ENCODE measurements at regions not wholly inside any gene's neighbourhood (a gene's known extent, or its start where the extent isn't known, plus 50 kb on each side); places are given as distances from the start of the nearest gene placed in this dataset.

GRCh38 chr15:47410247-47410646 is 307.1 kb upstream of the SEMA6D start:
- Histone ChIP-seq H3K4me1 (ENCODE audit: insufficient read depth, low read length, poor library complexity, severe bottlenecking) (peaks cover 69% of the 10 kb centered on the region), H3K27ac (ENCODE audit: low read depth, low read length, poor library complexity, severe bottlenecking) (peak overlapping the region; percentile 41), H3K36me3 (ENCODE audit: insufficient read depth, low read length, poor library complexity, severe bottlenecking) (no peaks in the 10 kb centered on the region), H3K4me3 (ENCODE audit: low read depth, low read length, poor library complexity, severe bottlenecking) (no peak overlapping the region), H3K9me3 (ENCODE audit: low read depth, low read length, poor library complexity, severe bottlenecking) (no peaks in the 10 kb centered on the region), H3K27me3 (replicated peaks; ENCODE audit: insufficient read depth, low read depth, low read length, poor library complexity) (no peaks in the 10 kb centered on the region)
- DNase-seq (ENCODE audit: low spot score): no peak
- ChIA-PET POLR2A (ENCODE audit: low non-redundant PET) (interaction anchor here (0.6 kb wide), 1 partner anchor 66 kb away, joined by 5 read pairs; no protein-coding TSS in a partner anchor), CTCF (interaction anchor here (0.7 kb wide), 1 partner anchor 26 kb away, joined by 4 read pairs; no protein-coding TSS in a partner anchor)
- TF ChIP-seq, protein P1, sequence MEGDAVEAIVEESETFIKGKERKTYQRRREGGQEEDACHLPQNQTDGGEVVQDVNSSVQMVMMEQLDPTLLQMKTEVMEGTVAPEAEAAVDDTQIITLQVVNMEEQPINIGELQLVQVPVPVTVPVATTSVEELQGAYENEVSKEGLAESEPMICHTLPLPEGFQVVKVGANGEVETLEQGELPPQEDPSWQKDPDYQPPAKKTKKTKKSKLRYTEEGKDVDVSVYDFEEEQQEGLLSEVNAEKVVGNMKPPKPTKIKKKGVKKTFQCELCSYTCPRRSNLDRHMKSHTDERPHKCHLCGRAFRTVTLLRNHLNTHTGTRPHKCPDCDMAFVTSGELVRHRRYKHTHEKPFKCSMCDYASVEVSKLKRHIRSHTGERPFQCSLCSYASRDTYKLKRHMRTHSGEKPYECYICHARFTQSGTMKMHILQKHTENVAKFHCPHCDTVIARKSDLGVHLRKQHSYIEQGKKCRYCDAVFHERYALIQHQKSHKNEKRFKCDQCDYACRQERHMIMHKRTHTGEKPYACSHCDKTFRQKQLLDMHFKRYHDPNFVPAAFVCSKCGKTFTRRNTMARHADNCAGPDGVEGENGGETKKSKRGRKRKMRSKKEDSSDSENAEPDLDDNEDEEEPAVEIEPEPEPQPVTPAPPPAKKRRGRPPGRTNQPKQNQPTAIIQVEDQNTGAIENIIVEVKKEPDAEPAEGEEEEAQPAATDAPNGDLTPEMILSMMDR (conservative IDR thresholded peaks at IDR 0.05; ENCODE audit: low read depth, low read length): no peak
- no TSS peak for BruUV-seq (replicated peaks)
- intact Hi-C loops (cut with micrococcal nuclease; ENCODE audit: unreplicated experiment): no loop called here

DNA sequence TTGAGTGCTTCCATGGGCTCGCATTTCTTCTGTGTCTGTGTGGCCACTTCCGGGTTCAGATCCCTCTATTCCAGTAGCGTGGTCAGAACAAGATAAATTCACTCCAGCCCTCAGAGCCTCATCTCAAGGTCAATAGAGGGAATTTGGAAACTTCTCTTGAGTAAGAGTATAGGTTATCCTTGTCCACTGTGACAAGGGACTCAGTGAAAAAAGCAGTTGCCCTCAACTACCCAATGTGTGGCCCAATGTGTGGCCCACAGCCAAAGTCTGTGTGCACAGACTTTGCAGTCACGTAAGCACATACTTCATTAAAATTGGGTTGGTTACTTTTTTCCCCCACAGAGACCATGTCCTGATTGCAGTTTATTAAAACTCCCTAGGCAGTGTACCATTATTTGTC is 305.6 kb upstream of the SEMA6D start:
- CTCF ChIA-PET: no interaction called here
- Histone ChIP-seq H3K4me3 (ENCODE audit: low read depth, low read length, poor library complexity, severe bottlenecking) (no peak overlapping the region), H3K36me3 (ENCODE audit: insufficient read depth, low read length, poor library complexity, severe bottlenecking) (no peaks in the 10 kb centered on the region), H3K4me1 (ENCODE audit: insufficient read depth, low read length, poor library complexity, severe bottlenecking) (peaks cover 73% of the 10 kb centered on the region), H3K27me3 (replicated peaks; ENCODE audit: insufficient read depth, low read depth, low read length, poor library complexity) (no peaks in the 10 kb centered on the region), H3K9me3 (ENCODE audit: low read depth, low read length, poor library complexity, severe bottlenecking) (no peaks in the 10 kb centered on the region), H3K27ac (ENCODE audit: low read depth, low read length, poor library complexity, severe bottlenecking) (peak overlapping the region; percentile 46)
- DNase-seq (ENCODE audit: low spot score): no peak
- intact Hi-C loops (cut with micrococcal nuclease; ENCODE audit: unreplicated experiment): no loop called here
- POLR2A ChIA-PET (ENCODE audit: low non-redundant PET): no interaction called here
- no TSS peak for BruUV-seq (replicated peaks)
- no peak for TF ChIP-seq EZH2 (IDR thresholded peaks at IDR 0.05; ENCODE audit: borderline replicate concordance, low read depth, low read length, poor library complexity, severe bottlenecking)
- TF ChIP-seq, protein P1 (conservative IDR thresholded peaks at IDR 0.05; ENCODE audit: low read depth, low read length): no peak

GRCh38 chr15:47412136-47412535 is 305.2 kb upstream of the SEMA6D start:
- H3K9me3 ChIP-seq (ENCODE audit: low read depth, low read length, poor library complexity, severe bottlenecking): no peaks in the 10 kb centered on the region
- H3K27ac ChIP-seq (ENCODE audit: low read depth, low read length, poor library complexity, severe bottlenecking): peak overlapping the region; percentile 46
- no peaks in the 10 kb centered on the region for H3K36me3 ChIP-seq (ENCODE audit: insufficient read depth, low read length, poor library complexity, severe bottlenecking)
- TF ChIP-seq EZH2 (IDR thresholded peaks at IDR 0.05; ENCODE audit: borderline replicate concordance, low read depth, low read length, poor library complexity, severe bottlenecking): no peak
- TF ChIP-seq, protein P1 (conservative IDR thresholded peaks at IDR 0.05; ENCODE audit: low read depth, low read length): no peak
- H3K4me3 ChIP-seq (ENCODE audit: low read depth, low read length, poor library complexity, severe bottlenecking): no peak overlapping the region
- CTCF ChIA-PET: no interaction called here
- peak; percentile 47 for DNase-seq (ENCODE audit: low spot score)
- BruUV-seq (replicated peaks): no TSS peak
- POLR2A ChIA-PET (ENCODE audit: low non-redundant PET): no interaction called here
- intact Hi-C loops (cut with micrococcal nuclease; ENCODE audit: unreplicated experiment): no loop called here
- H3K27me3 ChIP-seq (replicated peaks; ENCODE audit: insufficient read depth, low read depth, low read length, poor library complexity): no peaks in the 10 kb centered on the region
- peaks cover 77% of the 10 kb centered on the region for H3K4me1 ChIP-seq (ENCODE audit: insufficient read depth, low read length, poor library complexity, severe bottlenecking)
